IMR-90 (cell line): ENCODE measurements at regions not wholly inside any gene's neighbourhood (a gene's known extent, or its start where the extent isn't known, plus 50 kb on each side); places are given as distances from the start of the nearest gene placed in this dataset.

Source experiments
- ATAC-seq: fragments of 200-7000 bp; cut with Tn5 transposase; 2 replicates; pipeline ENCODE4 v1.9.1; 2020; ENCODE audit warnings: low read depth, mild to moderate bottlenecking, moderate library complexity
- BruUV-seq: library from RNA; stranded (reverse); fragments of 400-500 nt; replicated peaks from 2 replicates; lab custom pipeline; 2021; lab: Mats Ljungman, UMichigan
- CTCF ChIA-PET: fragments of 300-600 bp; formaldehyde crosslinking; extraction: SDS; loops from one replicate; lab custom pipeline; 2021; ENCODE audit warnings: antibody characterized with exemption; lab: Yijun Ruan, JAX
- POLR2A ChIA-PET: fragments of 300-600 bp; sonication (Branson Sonifier 250); formaldehyde crosslinking; loops from one replicate; lab custom pipeline; 2022; ENCODE audit warnings: antibody characterized with exemption; ENCODE audit not compliant: unreplicated experiment; lab: Charles Lee
- DNase-seq: peaks from one replicate; pipeline ENCODE4 v3.0.0; 2013
- H2AFZ ChIP-seq: replicated peaks from 2 replicates; pipeline ENCODE3; 2013; ENCODE audit warnings: low read length, mild to moderate bottlenecking; ENCODE audit not compliant: poor library complexity
- H2AK5ac ChIP-seq: 2 replicates; pipeline ENCODE4 v1.6.1; 2013; ENCODE audit warnings: low read depth, low read length, inconsistent platforms
- H2AK9ac ChIP-seq: replicated peaks from 2 replicates; pipeline ENCODE3; 2013; ENCODE audit warnings: mild to moderate bottlenecking, low read depth, low read length, moderate library complexity; ENCODE audit not compliant: poor library complexity
- H2BK120ac ChIP-seq: 2 replicates; pipeline ENCODE4 v1.6.1; 2013; ENCODE audit warnings: low read depth, low read length, inconsistent platforms
- H2BK15ac ChIP-seq: 3 replicates; pipeline ENCODE4 v1.6.1; 2013; ENCODE audit warnings: low read depth, low read length, inconsistent platforms
- H2BK20ac ChIP-seq: 2 replicates; pipeline ENCODE4 v1.6.1; 2013; ENCODE audit warnings: low read depth, mild to moderate bottlenecking, inconsistent platforms, low read length, moderate library complexity
- H2BK5ac ChIP-seq: 2 replicates; pipeline ENCODE4 v1.6.1; 2013; ENCODE audit warnings: mild to moderate bottlenecking, low read depth, low read length, inconsistent platforms; ENCODE audit not compliant: poor library complexity, severe bottlenecking
- H3K14ac ChIP-seq: replicated peaks from 2 replicates; pipeline ENCODE4 v1.6.1; 2013; ENCODE audit warnings: low read depth, low read length, inconsistent platforms
- H3K18ac ChIP-seq: 2 replicates; pipeline ENCODE4 v1.6.1; 2013; ENCODE audit warnings: low read depth, low read length, control low read depth
- H3K23ac ChIP-seq: 2 replicates; pipeline ENCODE4 v1.6.1; 2013; ENCODE audit warnings: low read depth, low read length, inconsistent platforms
- H3K27ac ChIP-seq: 2 replicates; pipeline ENCODE4 v1.5.1; 2013; ENCODE audit warnings: mild to moderate bottlenecking, control low read depth, low read length; ENCODE audit not compliant: insufficient read depth
- H3K27me3 ChIP-seq: 2 replicates; pipeline ENCODE4 v1.6.1; 2013; ENCODE audit warnings: low read length; ENCODE audit not compliant: control insufficient read depth, insufficient read depth
- H3K36me3 ChIP-seq: 2 replicates; pipeline ENCODE4 v1.6.1; 2013; ENCODE audit warnings: low read length, mixed read lengths; ENCODE audit not compliant: control insufficient read depth, insufficient read depth
- H3K4ac ChIP-seq: 2 replicates; pipeline ENCODE4 v1.6.1; 2013; ENCODE audit warnings: low read depth, low read length, inconsistent platforms
- H3K4me1 ChIP-seq: 2 replicates; pipeline ENCODE4 v1.6.1; 2013; ENCODE audit warnings: low read length, mixed read lengths; ENCODE audit not compliant: control insufficient read depth, insufficient read depth
- H3K4me2 ChIP-seq: 2 replicates; pipeline ENCODE4 v1.6.1; 2013; ENCODE audit warnings: low read depth, mild to moderate bottlenecking, control low read depth, low read length, moderate library complexity
- H3K4me3 ChIP-seq: 2 replicates; pipeline ENCODE4 v1.5.1; 2013; ENCODE audit warnings: low read depth, mild to moderate bottlenecking, control low read depth, low read length, moderate library complexity; ENCODE audit not compliant: insufficient read depth
- H3K56ac ChIP-seq: 2 replicates; pipeline ENCODE4 v1.6.1; 2013; ENCODE audit warnings: low read length, inconsistent platforms; ENCODE audit not compliant: insufficient read depth; ENCODE audit errors: extremely low read depth
- H3K79me1 ChIP-seq, 2 experiments: 2 replicates each; pipeline ENCODE4 v1.6.1; 2013; ENCODE audit warnings: low read length in 2 of 2, inconsistent platforms in 1 of 2, low read depth in 1 of 2
- H3K9ac ChIP-seq: 2 replicates; pipeline ENCODE4 v1.6.1; 2013; ENCODE audit warnings: low read depth, low read length, control low read depth
- H3K9me1 ChIP-seq: 2 replicates; pipeline ENCODE4 v1.6.1; 2013; ENCODE audit warnings: low read length, inconsistent platforms; ENCODE audit not compliant: insufficient read depth
- H3K9me3 ChIP-seq: 2 replicates; pipeline ENCODE4 v1.6.1; 2013; ENCODE audit warnings: low read length; ENCODE audit not compliant: control insufficient read depth, insufficient read depth
- H4K20me1 ChIP-seq: 2 replicates; pipeline ENCODE4 v1.6.1; 2013; ENCODE audit warnings: low read length, inconsistent platforms; ENCODE audit not compliant: insufficient read depth
- H4K5ac ChIP-seq: 2 replicates; pipeline ENCODE4 v1.6.1; 2013; ENCODE audit warnings: mild to moderate bottlenecking, low read depth, low read length, control low read depth
- H4K8ac ChIP-seq, 2 experiments: 2 replicates each; pipeline ENCODE4 v1.6.1; 2013; ENCODE audit warnings: low read depth in 2 of 2, low read length in 2 of 2, control low read depth in 1 of 2, inconsistent platforms in 1 of 2
- H4K91ac ChIP-seq: 2 replicates; pipeline ENCODE4 v1.6.1; 2013; ENCODE audit warnings: low read depth, low read length, inconsistent platforms; ENCODE audit not compliant: insufficient read depth
- ELK1 ChIP-seq: fragments of 150-350 bp; IDR thresholded peaks from 2 replicates; pipeline ENCODE4 v1.6.1; 2016; ENCODE audit warnings: low read depth, mild to moderate bottlenecking, low read length, moderate library complexity, borderline replicate concordance
- FOS ChIP-seq: fragments of 150-350 bp; IDR thresholded peaks from 2 replicates; pipeline ENCODE4 v1.6.1; 2016; ENCODE audit warnings: low read depth, low read length
- MAFK ChIP-seq: IDR thresholded peaks from 2 replicates; pipeline ENCODE4 v1.6.1; 2012; ENCODE audit warnings: low read depth, low read length, improper control_type of control experiment
- MAZ ChIP-seq: IDR thresholded peaks from 2 replicates; pipeline ENCODE4 v1.6.1; 2012; ENCODE audit warnings: low read depth, mild to moderate bottlenecking, low read length, improper control_type of control experiment, moderate library complexity, borderline replicate concordance
- MXI1 ChIP-seq: IDR thresholded peaks from 2 replicates; pipeline ENCODE4 v1.6.1; 2012; ENCODE audit warnings: low read depth, mild to moderate bottlenecking, low read length, moderate library complexity, borderline replicate concordance
- POLR2A ChIP-seq: IDR thresholded peaks from 2 replicates; pipeline ENCODE4 v1.6.1; 2012; ENCODE audit warnings: mild to moderate bottlenecking, low read depth, low read length
- RCOR1 ChIP-seq: IDR thresholded peaks from 2 replicates; pipeline ENCODE4 v1.6.1; 2012; ENCODE audit warnings: mild to moderate bottlenecking, low read length, improper control_type of control experiment; ENCODE audit not compliant: insufficient replicate concordance
- RFX5 ChIP-seq: IDR thresholded peaks from 2 replicates; pipeline ENCODE4 v1.8.0; 2012; ENCODE audit warnings: low read depth, mild to moderate bottlenecking, low read length, moderate library complexity
- SMC3 ChIP-seq: fragments of 150-350 bp; IDR thresholded peaks from 2 replicates; pipeline ENCODE4 v1.6.1; 2016; ENCODE audit warnings: low read depth, mild to moderate bottlenecking, antibody characterized with exemption, low read length, moderate library complexity
- WGBS, 2 experiments: methylation state at CpG; one replicate each; pipeline versions ENCODE4 v1.1.5 to v1.1.7; 2013; ENCODE audit warnings: missing lambda C conversion rate in 2 of 2; ENCODE audit not compliant: insufficient read length in 1 of 2; ENCODE audit errors: extremely low coverage in 2 of 2; 5-methylcytosine and 5-hydroxymethylcytosine counted together
- dilution Hi-C: fragments of 300-500 bp; cut with HindIII; formaldehyde crosslinking; loops from one replicate; pipeline ENCODE4 v1.14.3; 2018; ENCODE audit warnings: low sequenced_read_pairs; ENCODE audit not compliant: unreplicated experiment
- in situ Hi-C: fragments of 300-500 bp; cut with MboI; formaldehyde crosslinking; loops from 3 replicates; pipeline ENCODE4 v1.14.3; 2019; ENCODE audit warnings: low sequenced_read_pairs, inconsistent platforms, mixed read lengths
- intact Hi-C: fragments of 100-400 bp; cut with micrococcal nuclease; formaldehyde crosslinking; loops from 2 replicates; pipeline ENCODE4 v1.10.0; 2022

GRCh38 chr4:160846121-160846520, 1317.7 kb downstream of the FSTL5 start:
- no CpG with 5 or more reads among the region's 2 CpGs for WGBS, 2 experiments
- dilution Hi-C loops, result no loop called here
- no peak overlapping the region for H3K14ac ChIP-seq
- intact Hi-C loops, result no loop called here
- no peaks in the 10 kb centered on the region for H3K9me1 ChIP-seq
- no peak overlapping the region for H3K4ac ChIP-seq
- H3K4me1 ChIP-seq, result no peaks in the 10 kb centered on the region
- no peak overlapping the region for H2AFZ ChIP-seq
- H2BK5ac ChIP-seq, result no peak overlapping the region
- no peak overlapping the region for H4K91ac ChIP-seq
- in situ Hi-C loops, result no loop called here
- ChIA-PET POLR2A (no interaction called here), CTCF (no interaction called here)
- no peak overlapping the region for H4K8ac ChIP-seq
- no peak overlapping the region for H3K9ac ChIP-seq
- no peak overlapping the region for H2AK5ac ChIP-seq
- no TSS peak for BruUV-seq
- no peak overlapping the region for H3K4me2 ChIP-seq
- no peak overlapping the region for H3K18ac ChIP-seq
- H2BK20ac ChIP-seq, result no peak overlapping the region
- no peak overlapping the region for H3K23ac ChIP-seq
- no peaks in the 10 kb centered on the region for H3K36me3 ChIP-seq
- H3K79me1 ChIP-seq, result no peaks in the 10 kb centered on the region
- H3K4me3 ChIP-seq, result no peak overlapping the region
- no peak for TF ChIP-seq ELK1
- no peak for TF ChIP-seq SMC3
- TF ChIP-seq POLR2A, result no peak
- no peak for TF ChIP-seq FOS
- TF ChIP-seq MAZ, result no peak
- TF ChIP-seq MAFK, result no peak
- TF ChIP-seq RFX5, result no peak
- TF ChIP-seq RCOR1, result no peak
- no peak for TF ChIP-seq MXI1
- no peak overlapping the region for H2BK120ac ChIP-seq
- DNase-seq (no peak), ATAC-seq (no peak)
- H4K5ac ChIP-seq, result no peak overlapping the region
- H4K20me1 ChIP-seq, result no peaks in the 10 kb centered on the region
- H3K27ac ChIP-seq, result no peak overlapping the region
- no peak overlapping the region for H2BK15ac ChIP-seq
- H2AK9ac ChIP-seq, result no peak overlapping the region
- no peak overlapping the region for H3K56ac ChIP-seq
- no peaks in the 10 kb centered on the region for H3K27me3 ChIP-seq
- peaks cover 3% of the 10 kb centered on the region for H3K9me3 ChIP-seq
